ENCODE measurements at regions not wholly inside any gene's neighbourhood (a gene's known extent, or its start where the extent isn't known, plus 50 kb on each side); places are given as distances from the start of the nearest gene placed in this dataset.

DNA sequence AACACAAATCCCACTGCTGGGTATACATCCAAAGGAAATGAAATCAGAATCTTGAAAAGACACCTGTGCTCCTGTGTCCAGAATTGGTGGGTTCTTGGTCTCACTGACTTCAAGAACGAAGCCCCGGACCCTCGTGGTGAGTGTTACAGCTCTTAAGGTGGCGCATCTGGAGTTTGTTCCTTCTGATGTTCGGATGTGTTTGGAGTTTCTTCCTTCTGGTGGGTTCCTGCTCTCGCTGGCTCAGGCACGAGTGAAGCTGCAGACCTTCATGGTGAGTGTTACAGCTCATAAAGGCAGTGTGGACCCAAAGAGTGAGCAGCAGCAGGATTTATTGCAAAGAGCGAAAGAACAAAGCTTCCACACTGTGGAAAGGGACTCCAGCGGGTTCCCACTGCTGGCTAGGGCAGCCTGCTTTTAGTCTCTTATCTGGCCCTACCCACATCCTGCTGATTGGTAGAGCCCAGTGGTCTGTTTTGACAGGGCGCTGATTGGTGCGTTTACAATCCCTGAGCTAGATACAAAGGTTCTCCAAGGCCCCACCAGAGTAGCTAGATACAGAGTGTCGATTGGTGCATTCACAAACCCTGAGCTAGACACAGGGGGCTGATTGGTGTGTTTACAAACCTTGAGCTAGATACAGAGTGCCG is 80.0 kb upstream of the RGPD4 start (continued):
- TF ChIP-seq ZBTB43 (CRISPR knock-in tag; IDR thresholded peaks at IDR 0.05) (peak; percentile 59; the same call in 1 of the 2 replicates), SREBF1 (IDR thresholded peaks at IDR 0.05; ENCODE audit: borderline replicate concordance, low read depth, low read length) (peak; percentile 90), CC2D1A (IDR thresholded peaks at IDR 0.05) (peak; percentile 87), L3MBTL2 (IDR thresholded peaks at IDR 0.05) (peak; percentile 55; the same call in 1 of the 2 replicates), ARID4B (CRISPR knock-in tag; IDR thresholded peaks at IDR 0.05) (0 out of 2 replicates have a peak, but pooled peaks have one; percentile 46), MEIS2 (IDR thresholded peaks at IDR 0.05; ENCODE audit: partially characterized antibody) (peak; percentile 31), KDM5B (IDR thresholded peaks at IDR 0.05; ENCODE audit: insufficient replicate concordance, low read depth, low read length) (peak; percentile 97), THRAP3 (IDR thresholded peaks at IDR 0.05; ENCODE audit: borderline replicate concordance) (peak; percentile 93), RBFOX2 (IDR thresholded peaks at IDR 0.05; ENCODE audit: low read depth, low read length) (peak; percentile 71), ZBED1 (IDR thresholded peaks at IDR 0.05) (peak; percentile 96; the same call in 1 of the 2 replicates), POLR2A (conservative IDR thresholded peaks at IDR 0.05) (peak; percentile 100), TGIF2 (CRISPR knock-in tag; IDR thresholded peaks at IDR 0.05) (0 out of 2 replicates have a peak, but pooled peaks have one; percentile 2), MBD2 (IDR thresholded peaks at IDR 0.05; ENCODE audit: borderline replicate concordance, low read depth) (peak; percentile 78), RBM25 (IDR thresholded peaks at IDR 0.05; ENCODE audit: low read depth, low read length, severe bottlenecking) (peak; percentile 25), POLR2B (IDR thresholded peaks at IDR 0.05; ENCODE audit: low read depth, partially characterized antibody) (peak; percentile 98), ARNT (IDR thresholded peaks at IDR 0.05) (0 out of 4 replicates have a peak, but pooled peaks of 1 of the 2 experiments have one; percentile 37), NONO (IDR thresholded peaks at IDR 0.05; ENCODE audit: low read depth in 2 of 2, low read length in 1 of 2) (peak; percentile 35 to 62; a peak in 2 of 4 replicates), ASH1L (IDR thresholded peaks at IDR 0.05; ENCODE audit: borderline replicate concordance, low read depth, partially characterized antibody) (peak; percentile 93), NCOR1 (IDR thresholded peaks at IDR 0.05) (peak; percentile 64), SMAD1 (IDR thresholded peaks at IDR 0.05; ENCODE audit: low read depth, low read length, partially characterized antibody) (peak; percentile 68), POLR2AphosphoS5 (IDR thresholded peaks at IDR 0.05; ENCODE audit: control insufficient read depth, insufficient read depth, low read depth, low read length) (peak; percentile 95)
- TF ChIP-seq, protein P1, sequence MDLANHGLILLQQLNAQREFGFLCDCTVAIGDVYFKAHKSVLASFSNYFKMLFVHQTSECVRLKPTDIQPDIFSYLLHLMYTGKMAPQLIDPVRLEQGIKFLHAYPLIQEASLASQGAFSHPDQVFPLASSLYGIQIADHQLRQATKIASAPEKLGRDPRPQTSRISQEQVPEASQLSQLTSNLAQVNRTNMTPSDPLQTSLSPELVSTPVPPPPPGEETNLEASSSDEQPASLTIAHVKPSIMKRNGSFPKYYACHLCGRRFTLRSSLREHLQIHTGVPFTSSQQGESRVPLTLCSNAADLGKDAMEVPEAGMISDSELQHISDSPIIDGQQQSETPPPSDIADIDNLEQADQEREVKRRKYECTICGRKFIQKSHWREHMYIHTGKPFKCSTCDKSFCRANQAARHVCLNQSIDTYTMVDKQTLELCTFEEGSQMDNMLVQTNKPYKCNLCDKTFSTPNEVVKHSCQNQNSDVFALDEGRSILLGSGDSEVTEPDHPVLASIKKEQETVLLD (IDR thresholded peaks at IDR 0.05) = 0 out of 2 replicates have a peak, but pooled peaks have one; percentile 34

Data from K562 (cell line).